ENCODE measurements at regions not wholly inside any gene's neighbourhood (a gene's known extent, or its start where the extent isn't known, plus 50 kb on each side); places are given as distances from the start of the nearest gene placed in this dataset.

GRCh38 chr5:115738830-115739229, 77.6 kb downstream of the CDO1 start:
- Histone ChIP-seq H3K79me1 (ENCODE audit: low read depth in 1 of 2, low read length in 2 of 2) (no peaks in the 10 kb centered on the region), H2BK5ac (ENCODE audit: low read depth, low read length, poor library complexity, severe bottlenecking) (no peak overlapping the region), H3K27me3 (ENCODE audit: control insufficient read depth, insufficient read depth, low read length) (peaks cover 3% of the 10 kb centered on the region), H3K14ac (replicated peaks; ENCODE audit: low read depth, low read length) (no peak overlapping the region), H2AK9ac (replicated peaks; ENCODE audit: low read depth, low read length, poor library complexity) (no peak overlapping the region), H2BK20ac (ENCODE audit: low read depth, low read length) (no peak overlapping the region), H3K56ac (ENCODE audit: extremely low read depth, insufficient read depth, low read length) (no peak overlapping the region), H3K9me3 (ENCODE audit: control insufficient read depth, insufficient read depth, low read length) (no peaks in the 10 kb centered on the region), H3K4me1 (ENCODE audit: control insufficient read depth, insufficient read depth, low read length) (no peaks in the 10 kb centered on the region), H3K27ac (ENCODE audit: insufficient read depth, low read length) (no peak overlapping the region), H3K4me2 (ENCODE audit: low read depth, low read length) (no peak overlapping the region), H3K18ac (ENCODE audit: low read depth, low read length) (no peak overlapping the region), H2AFZ (replicated peaks; ENCODE audit: low read length, poor library complexity) (no peak overlapping the region), H2BK15ac (ENCODE audit: low read depth, low read length) (no peak overlapping the region), H2AK5ac (ENCODE audit: low read depth, low read length) (no peak overlapping the region), H4K91ac (ENCODE audit: insufficient read depth, low read depth, low read length) (no peak overlapping the region), H4K20me1 (ENCODE audit: insufficient read depth, low read length) (no peaks in the 10 kb centered on the region), H4K5ac (ENCODE audit: low read depth, low read length) (no peak overlapping the region), H3K9me1 (ENCODE audit: insufficient read depth, low read length) (no peaks in the 10 kb centered on the region), H3K36me3 (ENCODE audit: control insufficient read depth, insufficient read depth, low read length) (no peaks in the 10 kb centered on the region), H3K4ac (ENCODE audit: low read depth, low read length) (no peak overlapping the region), H3K9ac (ENCODE audit: low read depth, low read length) (no peak overlapping the region), H3K23ac (ENCODE audit: low read depth, low read length) (no peak overlapping the region), H2BK120ac (ENCODE audit: low read depth, low read length) (no peak overlapping the region), H3K4me3 (ENCODE audit: insufficient read depth, low read depth, low read length) (no peak overlapping the region), H4K8ac (ENCODE audit: low read depth in 2 of 2, low read length in 2 of 2) (no peak overlapping the region)
- intact Hi-C loops (cut with micrococcal nuclease), result no loop called here
- DNase-seq (no peak), ATAC-seq (ENCODE audit: low read depth) (no peak)
- ChIA-PET CTCF (no interaction called here), POLR2A (ENCODE audit: unreplicated experiment) (no interaction called here)
- WGBS, 2 experiments (ENCODE audit: extremely low coverage in 2 of 2, insufficient read length in 1 of 2), result no CpG with 5 or more reads among the region's 1 CpG
- dilution Hi-C loops (cut with HindIII; ENCODE audit: low sequenced_read_pairs, unreplicated experiment), result no loop called here
- no peak for TF ChIP-seq MXI1 (IDR thresholded peaks at IDR 0.05; ENCODE audit: borderline replicate concordance, low read depth, low read length)
- no peak for TF ChIP-seq FOS (IDR thresholded peaks at IDR 0.05; ENCODE audit: low read depth, low read length)
- no peak for TF ChIP-seq SMC3 (IDR thresholded peaks at IDR 0.05; ENCODE audit: low read depth, low read length)
- no peak for TF ChIP-seq POLR2A (IDR thresholded peaks at IDR 0.05; ENCODE audit: low read depth, low read length)
- no peak for TF ChIP-seq MAFK (IDR thresholded peaks at IDR 0.05; ENCODE audit: low read depth, low read length)
- no peak for TF ChIP-seq CTCF (conservative IDR thresholded peaks at IDR 0.05; ENCODE audit: low read depth, low read length)
- no peak for TF ChIP-seq NFE2L2 (IDR thresholded peaks at IDR 0.05; ENCODE audit: low read depth, low read length)
- no peak for TF ChIP-seq CEBPB (IDR thresholded peaks at IDR 0.05; ENCODE audit: low read depth, low read length)
- TF ChIP-seq ELK1 (IDR thresholded peaks at IDR 0.05; ENCODE audit: borderline replicate concordance, low read depth, low read length), result no peak
- no peak for TF ChIP-seq MAZ (IDR thresholded peaks at IDR 0.05; ENCODE audit: borderline replicate concordance, low read depth, low read length)
- no peak for TF ChIP-seq RCOR1 (IDR thresholded peaks at IDR 0.05; ENCODE audit: insufficient replicate concordance, low read length)
- no peak for TF ChIP-seq BHLHE40 (IDR thresholded peaks at IDR 0.05; ENCODE audit: low read depth, low read length)
- no peak for TF ChIP-seq CHD1 (IDR thresholded peaks at IDR 0.05; ENCODE audit: low read depth, low read length)
- TF ChIP-seq RFX5 (IDR thresholded peaks at IDR 0.05; ENCODE audit: low read depth, low read length), result no peak
- TF ChIP-seq RAD21 (IDR thresholded peaks at IDR 0.05; ENCODE audit: low read length), result no peak
- no peak for TF ChIP-seq USF2 (IDR thresholded peaks at IDR 0.05; ENCODE audit: low read depth, low read length)
- no TSS peak for BruUV-seq (replicated peaks)
- in situ Hi-C loops (cut with MboI; ENCODE audit: low sequenced_read_pairs), result no loop called here
